Testis (tissue), 2 donors: ENCODE measurements at regions not wholly inside any gene's neighbourhood (a gene's known extent, or its start where the extent isn't known, plus 50 kb on each side); places are given as distances from the start of the nearest gene placed in this dataset.

ENCODE experiments used
- POLR2A ChIP-seq: fragments of 450-650 bp; IDR thresholded peaks from one replicate; pipeline ENCODE4 v1.6.1; 2017; ENCODE audit warnings: antibody characterized with exemption, mild to moderate bottlenecking, moderate library complexity
- TF ChIP-seq, protein P1 (sequence below), 3 experiments: fragments of 450-650 bp in 2 of 3; fragments of 200-600 bp in 1 of 3; sonication (generic) in 1 of 3; IDR thresholded peaks; one replicate each; pipeline ENCODE4 v1.5.1; 2016 to 2019; ENCODE audit warnings: antibody characterized with exemption in 3 of 3, mild to moderate bottlenecking in 2 of 3, moderate library complexity in 1 of 3

DNA sequence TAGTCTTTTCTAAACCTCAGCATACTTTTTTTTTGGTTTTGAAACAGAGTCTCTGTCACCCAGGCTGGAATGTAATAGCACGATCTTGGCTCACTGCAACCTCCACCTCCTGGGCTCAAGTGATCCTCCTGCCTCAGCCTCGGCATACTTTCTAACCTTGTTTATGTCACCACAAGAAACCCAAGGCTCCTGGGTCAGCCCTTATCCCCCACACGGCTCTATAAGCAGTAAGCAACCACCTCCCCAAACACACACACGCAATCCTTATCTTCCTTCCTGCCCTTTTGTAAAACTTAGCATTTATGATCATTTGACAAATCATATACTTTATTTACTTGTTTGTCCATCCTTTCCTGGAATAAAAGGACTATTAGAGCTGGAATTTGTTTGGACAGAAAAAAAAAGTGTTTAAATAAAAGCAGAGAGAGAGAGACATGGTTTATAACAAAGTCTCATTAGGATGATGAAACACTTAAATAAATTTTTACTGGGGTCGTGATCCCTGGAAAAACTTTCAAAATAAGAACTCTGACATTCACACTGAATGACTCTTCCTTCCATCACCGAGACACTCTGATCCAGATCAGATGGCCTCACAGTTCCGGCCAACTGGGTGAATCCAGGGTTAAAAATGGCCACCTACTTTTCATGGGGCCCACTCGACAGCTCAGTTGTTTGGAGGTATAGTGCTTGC, 72.7 kb upstream of the PIK3CG start:
- TF ChIP-seq, protein P1, sequence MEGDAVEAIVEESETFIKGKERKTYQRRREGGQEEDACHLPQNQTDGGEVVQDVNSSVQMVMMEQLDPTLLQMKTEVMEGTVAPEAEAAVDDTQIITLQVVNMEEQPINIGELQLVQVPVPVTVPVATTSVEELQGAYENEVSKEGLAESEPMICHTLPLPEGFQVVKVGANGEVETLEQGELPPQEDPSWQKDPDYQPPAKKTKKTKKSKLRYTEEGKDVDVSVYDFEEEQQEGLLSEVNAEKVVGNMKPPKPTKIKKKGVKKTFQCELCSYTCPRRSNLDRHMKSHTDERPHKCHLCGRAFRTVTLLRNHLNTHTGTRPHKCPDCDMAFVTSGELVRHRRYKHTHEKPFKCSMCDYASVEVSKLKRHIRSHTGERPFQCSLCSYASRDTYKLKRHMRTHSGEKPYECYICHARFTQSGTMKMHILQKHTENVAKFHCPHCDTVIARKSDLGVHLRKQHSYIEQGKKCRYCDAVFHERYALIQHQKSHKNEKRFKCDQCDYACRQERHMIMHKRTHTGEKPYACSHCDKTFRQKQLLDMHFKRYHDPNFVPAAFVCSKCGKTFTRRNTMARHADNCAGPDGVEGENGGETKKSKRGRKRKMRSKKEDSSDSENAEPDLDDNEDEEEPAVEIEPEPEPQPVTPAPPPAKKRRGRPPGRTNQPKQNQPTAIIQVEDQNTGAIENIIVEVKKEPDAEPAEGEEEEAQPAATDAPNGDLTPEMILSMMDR (IDR thresholded peaks at IDR 0.05): no peak
- TF ChIP-seq POLR2A: no peak
